WTC11 (cell line): ENCODE measurements at regions not wholly inside any gene's neighbourhood (a gene's known extent, or its start where the extent isn't known, plus 50 kb on each side); places are given as distances from the start of the nearest gene placed in this dataset.

ENCODE experiments used
- ATAC-seq: fragments of 200-7000 bp; cut with Tn5 transposase; 2 replicates; pipeline ENCODE4 v1.10.0; 2021; ENCODE audit warnings: mild to moderate bottlenecking, moderate library complexity
- CTCF ChIA-PET: fragments of 300-600 bp; sonication (Branson Sonifier 250); formaldehyde crosslinking; loops from one replicate; lab custom pipeline; 2021; ENCODE audit warnings: antibody characterized with exemption; lab: Charles Lee
- POLR2A ChIA-PET: fragments of 350-600 bp; sonication (Branson Sonifier 250); formaldehyde crosslinking; loops from one replicate; lab custom pipeline; 2021; ENCODE audit warnings: antibody characterized with exemption; lab: Charles Lee
- DNase-seq: peaks from one replicate; pipeline ENCODE4 v3.0.0; 2021; ENCODE audit warnings: low spot score
- H3K27ac Mint-ChIP-seq: 2 replicates; pipeline ENCODE4 v1.8.0; 2021; ENCODE audit warnings: mixed read lengths
- H3K27me3 Mint-ChIP-seq: 2 replicates; pipeline ENCODE4 v1.8.0; 2021; ENCODE audit warnings: low read depth, mild to moderate bottlenecking, moderate library complexity, mixed read lengths
- H3K36me3 Mint-ChIP-seq: 2 replicates; pipeline ENCODE4 v1.8.0; 2021; ENCODE audit warnings: mixed read lengths
- H3K4me1 Mint-ChIP-seq: 2 replicates; pipeline ENCODE4 v1.8.0; 2022; ENCODE audit warnings: mixed read lengths
- H3K4me3 Mint-ChIP-seq: 2 replicates; pipeline ENCODE4 v1.8.0; 2021; ENCODE audit warnings: mild to moderate bottlenecking, moderate library complexity, mixed read lengths
- H3K9me3 Mint-ChIP-seq: 2 replicates; pipeline ENCODE4 v1.8.0; 2021; ENCODE audit warnings: mixed read lengths
- ATF6 ChIP-seq: sonication (generic); formaldehyde crosslinking; IDR thresholded peaks from 2 replicates; pipeline ENCODE4 v1.8.1; 2023; ENCODE audit warnings: mild to moderate bottlenecking, missing genetic modification reagents
- CBFB ChIP-seq: sonication (generic); formaldehyde crosslinking; IDR thresholded peaks from 2 replicates; pipeline ENCODE4 v1.8.1; 2022; ENCODE audit warnings: mild to moderate bottlenecking, low read depth, missing genetic modification reagents
- CREB1 ChIP-seq: sonication (generic); formaldehyde crosslinking; IDR thresholded peaks from 2 replicates; pipeline ENCODE4 v1.8.0; 2023; ENCODE audit warnings: mild to moderate bottlenecking, missing genetic modification reagents
- CTCF ChIP-seq: fragments of 200-600 bp; IDR thresholded peaks from 2 replicates; pipeline ENCODE4 v1.8.0; 2022; ENCODE audit warnings: antibody characterized with exemption
- FOXP4 ChIP-seq: sonication (generic); formaldehyde crosslinking; IDR thresholded peaks from 2 replicates; pipeline ENCODE4 v1.8.0; 2022; ENCODE audit warnings: mild to moderate bottlenecking, missing genetic modification reagents
- IRF1 ChIP-seq: sonication (generic); formaldehyde crosslinking; IDR thresholded peaks from 2 replicates; pipeline ENCODE4 v1.8.0; 2023; ENCODE audit warnings: missing genetic modification reagents
- MLX ChIP-seq: sonication (generic); formaldehyde crosslinking; IDR thresholded peaks from 2 replicates; pipeline ENCODE4 v1.8.1; 2023; ENCODE audit warnings: mild to moderate bottlenecking, missing genetic modification reagents, moderate library complexity
- PRRX2 ChIP-seq: fragments of 250-450 bp; sonication (Bioruptor Pico); IDR thresholded peaks from 2 replicates; pipeline ENCODE4 v1.8.0; 2021; ENCODE audit warnings: mild to moderate bottlenecking
- USF1 ChIP-seq: sonication (generic); formaldehyde crosslinking; IDR thresholded peaks from 2 replicates; pipeline ENCODE4 v1.8.0; 2022; ENCODE audit warnings: mild to moderate bottlenecking, missing genetic modification reagents
- ZNF396 ChIP-seq: fragments of 250-450 bp; sonication (Bioruptor Pico); IDR thresholded peaks from 2 replicates; pipeline ENCODE4 v1.8.0; 2021; ENCODE audit warnings: mild to moderate bottlenecking, moderate library complexity, borderline replicate concordance

GRCh38 chr1:224565186-224565585, 50.9 kb upstream of the CNIH3 start (continued):
- no peak for TF ChIP-seq IRF1 (CRISPR knock-in tag)
- TF ChIP-seq MLX: no peak
- TF ChIP-seq CTCF: no peak
- no peak for TF ChIP-seq ZNF396 (CRISPR knock-in tag)

- POLR2A ChIA-PET: no interaction called here
- H3K4me3 Mint-ChIP-seq: no peak overlapping the region
- H3K27ac Mint-ChIP-seq: no peak overlapping the region
- no peak for ATAC-seq
- TF ChIP-seq USF1 (CRISPR knock-in tag) (no peak), FOXP4 (no peak), PRRX2 (no peak), CBFB (no peak), ATF6 (CRISPR knock-in tag) (no peak), CREB1 (CRISPR knock-in tag) (no peak)
- CTCF ChIA-PET: no interaction called here
- H3K4me1 Mint-ChIP-seq: no peaks in the 10 kb centered on the region
- H3K9me3 Mint-ChIP-seq: peaks cover 19% of the 10 kb centered on the region
- H3K27me3 Mint-ChIP-seq: peaks cover 3% of the 10 kb centered on the region; the same call in 1 of the 2 replicates
- no peak for DNase-seq
- peaks cover 13% of the 10 kb centered on the region for H3K36me3 Mint-ChIP-seq
These were observed 50.3 kb upstream of the CNIH3 start for GRCh38 chr1:224565611-224566406.
